Gastrocnemius medialis (tissue), 4 donors: ENCODE measurements at regions not wholly inside any gene's neighbourhood (a gene's known extent, or its start where the extent isn't known, plus 50 kb on each side); places are given as distances from the start of the nearest gene placed in this dataset.

Experiments
- ATAC-seq, 2 donors: fragments of 150-250 bp; one replicate each; pipeline ENCODE4 v1.9.1; 2016
- DNase-seq, 2 donors: peaks; one replicate each; pipeline ENCODE4 v3.0.0-alpha.2; 2019
- H3K27ac ChIP-seq, 4 donors: fragments of 200-600 bp; sonication (generic); 1 replicate in 1 of 4; 2 replicates in 3 of 4; pipeline ENCODE4 v1.5.1; 2016 to 2018; ENCODE audit warnings: mild to moderate bottlenecking in 2 of 4, moderate library complexity in 1 of 4
- H3K27me3 ChIP-seq, 3 donors: fragments of 200-600 bp; sonication (generic) in 2 of 3; 1 replicate in 1 of 3; 2 replicates in 2 of 3; pipeline versions ENCODE4 v1.5.1 to v1.6.0; 2016 to 2019; ENCODE audit warnings: mild to moderate bottlenecking in 1 of 3, moderate library complexity in 1 of 3
- H3K36me3 ChIP-seq, 2 donors: fragments of 200-600 bp; sonication (generic) in 1 of 2; one replicate each; pipeline ENCODE4 v1.5.1; 2017 to 2018
- H3K4me1 ChIP-seq, 2 donors: fragments of 200-600 bp; sonication (generic) in 1 of 2; one replicate each; pipeline ENCODE4 v1.5.1; 2016 to 2017; ENCODE audit warnings: mild to moderate bottlenecking in 2 of 2
- H3K4me3 ChIP-seq, 4 donors: fragments of 200-600 bp; sonication (generic) in 3 of 4; 1 replicate in 1 of 4; 2 replicates in 3 of 4; pipeline ENCODE4 v1.5.1; 2016 to 2019; ENCODE audit warnings: mild to moderate bottlenecking in 2 of 4
- H3K9me3 ChIP-seq, 3 donors: fragments of 200-600 bp; sonication (generic) in 2 of 3; 1 replicate in 1 of 3; 2 replicates in 2 of 3; pipeline ENCODE4 v1.5.1; 2016 to 2019
- POLR2A ChIP-seq, 2 donors: fragments of 450-650 bp; IDR thresholded peaks; one replicate each; pipeline ENCODE4 v1.6.1; 2017; ENCODE audit warnings: antibody characterized with exemption in 2 of 2, mild to moderate bottlenecking in 2 of 2, moderate library complexity in 2 of 2
- in situ Hi-C, 4 donors: fragments of 200-750 bp; cut with MboI; loops; one replicate each; pipeline versions ENCODE4 v1.15.0 to v1.8.0; 2017; ENCODE audit warnings: low sequenced_read_pairs in 4 of 4
- intact Hi-C: fragments of 100-400 bp; cut with DNase I; formaldehyde crosslinking; loops from one replicate; pipeline ENCODE4 v1.15.1; 2023; ENCODE audit warnings: low total_unique reads
- TF ChIP-seq, protein P1 (sequence below), 5 experiments: fragments of 450-650 bp in 3 of 5; fragments of 200-600 bp in 2 of 5; sonication (generic) in 2 of 5; IDR thresholded peaks in 4 of 5; conservative IDR thresholded peaks in 1 of 5; 1 replicate in 4 of 5; 2 replicates in 1 of 5; pipeline ENCODE4 v1.5.1; 2016 to 2019; ENCODE audit warnings: antibody characterized with exemption in 5 of 5, mild to moderate bottlenecking in 3 of 5, moderate library complexity in 3 of 5

DNA sequence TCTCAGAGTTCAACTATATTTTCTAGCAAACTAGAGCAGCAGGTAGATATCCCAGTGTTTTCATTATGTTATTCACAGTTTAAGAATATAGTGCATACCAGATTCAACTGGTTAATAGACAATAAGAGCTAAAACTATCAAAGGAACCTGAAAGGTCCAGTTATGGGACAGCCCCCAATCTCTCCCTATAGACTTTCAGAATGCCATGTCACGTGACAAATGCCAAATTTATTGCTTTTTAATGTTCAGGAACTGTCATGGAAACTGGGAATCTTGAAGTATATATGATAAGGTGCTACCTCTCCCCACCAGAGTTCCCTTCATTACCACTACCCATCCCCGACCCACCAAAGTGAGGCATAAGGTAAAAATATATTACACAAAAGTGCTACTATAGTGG lies 629.0 kb upstream of the SEMA6A start:
- Histone ChIP-seq H3K9me3 (no peaks in the 10 kb centered on the region), H3K36me3 (no peaks in the 10 kb centered on the region), H3K27ac (no peak overlapping the region), H3K4me1 (no peaks in the 10 kb centered on the region), H3K27me3 (no peaks in the 10 kb centered on the region), H3K4me3 (no peak overlapping the region)
- TF ChIP-seq, protein P1, sequence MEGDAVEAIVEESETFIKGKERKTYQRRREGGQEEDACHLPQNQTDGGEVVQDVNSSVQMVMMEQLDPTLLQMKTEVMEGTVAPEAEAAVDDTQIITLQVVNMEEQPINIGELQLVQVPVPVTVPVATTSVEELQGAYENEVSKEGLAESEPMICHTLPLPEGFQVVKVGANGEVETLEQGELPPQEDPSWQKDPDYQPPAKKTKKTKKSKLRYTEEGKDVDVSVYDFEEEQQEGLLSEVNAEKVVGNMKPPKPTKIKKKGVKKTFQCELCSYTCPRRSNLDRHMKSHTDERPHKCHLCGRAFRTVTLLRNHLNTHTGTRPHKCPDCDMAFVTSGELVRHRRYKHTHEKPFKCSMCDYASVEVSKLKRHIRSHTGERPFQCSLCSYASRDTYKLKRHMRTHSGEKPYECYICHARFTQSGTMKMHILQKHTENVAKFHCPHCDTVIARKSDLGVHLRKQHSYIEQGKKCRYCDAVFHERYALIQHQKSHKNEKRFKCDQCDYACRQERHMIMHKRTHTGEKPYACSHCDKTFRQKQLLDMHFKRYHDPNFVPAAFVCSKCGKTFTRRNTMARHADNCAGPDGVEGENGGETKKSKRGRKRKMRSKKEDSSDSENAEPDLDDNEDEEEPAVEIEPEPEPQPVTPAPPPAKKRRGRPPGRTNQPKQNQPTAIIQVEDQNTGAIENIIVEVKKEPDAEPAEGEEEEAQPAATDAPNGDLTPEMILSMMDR (IDR thresholded peaks at IDR 0.05 in 4 of 5, conservative IDR thresholded peaks at IDR 0.05 in 1 of 5), result no peak
- no peak for TF ChIP-seq POLR2A (IDR thresholded peaks at IDR 0.05)
- DNase-seq (no peak), ATAC-seq (no peak)
- intact Hi-C loops, result no loop called here
- in situ Hi-C loops, result no loop called here

DNA sequence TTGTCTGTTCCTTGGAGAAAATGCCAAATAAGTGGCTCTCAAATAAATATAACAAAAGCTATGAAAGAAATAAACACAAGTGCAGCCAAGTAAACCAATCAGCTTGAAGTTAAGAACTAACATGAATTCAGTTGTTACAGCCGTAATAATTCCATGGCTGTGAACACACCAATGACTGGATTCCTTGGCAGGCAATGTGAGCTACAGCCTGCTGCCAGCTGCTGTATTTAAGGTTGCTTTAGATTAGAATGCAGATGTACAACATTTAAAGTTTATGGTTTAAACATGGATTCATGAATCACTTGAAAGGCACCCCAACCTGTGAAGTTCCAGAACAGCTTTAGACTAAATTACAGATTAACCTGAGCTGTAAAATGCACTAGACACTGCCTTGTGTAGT lies 626.4 kb upstream of the SEMA6A start:
- DNase-seq, result no peak
- ATAC-seq, result no peak
- TF ChIP-seq, protein P1 (IDR thresholded peaks at IDR 0.05 in 4 of 5, conservative IDR thresholded peaks at IDR 0.05 in 1 of 5), result no peak
- no peak for TF ChIP-seq POLR2A (IDR thresholded peaks at IDR 0.05)
- Histone ChIP-seq H3K9me3 (no peaks in the 10 kb centered on the region), H3K27ac (no peak overlapping the region), H3K36me3 (no peaks in the 10 kb centered on the region), H3K27me3 (no peaks in the 10 kb centered on the region), H3K4me1 (no peaks in the 10 kb centered on the region), H3K4me3 (no peak overlapping the region)
- intact Hi-C loops (no loop called here), in situ Hi-C loops (no loop called here)

DNA sequence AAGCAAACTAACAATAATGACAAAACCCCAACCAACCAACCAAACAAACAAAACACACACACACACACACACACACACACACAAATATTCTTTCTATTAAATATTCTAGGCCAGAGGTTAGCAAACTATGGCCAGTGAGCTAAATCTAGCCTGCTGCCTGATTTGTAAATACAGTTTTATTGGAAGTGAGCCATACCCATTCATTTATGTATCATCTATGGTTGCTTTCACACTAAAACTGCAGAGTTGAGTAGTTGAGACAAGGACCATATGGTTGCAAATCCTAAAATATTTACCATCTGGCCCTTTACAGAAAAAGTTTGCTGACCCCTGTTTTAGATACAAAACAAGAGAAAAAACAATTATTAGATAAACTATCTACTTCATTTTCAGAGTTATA lies 620.5 kb upstream of the SEMA6A start:
- Histone ChIP-seq H3K4me1 (no peaks in the 10 kb centered on the region), H3K36me3 (no peaks in the 10 kb centered on the region), H3K4me3 (no peak overlapping the region), H3K9me3 (no peaks in the 10 kb centered on the region), H3K27me3 (no peaks in the 10 kb centered on the region), H3K27ac (no peak overlapping the region)
- TF ChIP-seq, protein P1 (IDR thresholded peaks at IDR 0.05 in 4 of 5, conservative IDR thresholded peaks at IDR 0.05 in 1 of 5), result no peak
- no peak for TF ChIP-seq POLR2A (IDR thresholded peaks at IDR 0.05)
- ATAC-seq, result no peak
- no peak for DNase-seq
- in situ Hi-C loops (no loop called here), intact Hi-C loops (no loop called here)

DNA sequence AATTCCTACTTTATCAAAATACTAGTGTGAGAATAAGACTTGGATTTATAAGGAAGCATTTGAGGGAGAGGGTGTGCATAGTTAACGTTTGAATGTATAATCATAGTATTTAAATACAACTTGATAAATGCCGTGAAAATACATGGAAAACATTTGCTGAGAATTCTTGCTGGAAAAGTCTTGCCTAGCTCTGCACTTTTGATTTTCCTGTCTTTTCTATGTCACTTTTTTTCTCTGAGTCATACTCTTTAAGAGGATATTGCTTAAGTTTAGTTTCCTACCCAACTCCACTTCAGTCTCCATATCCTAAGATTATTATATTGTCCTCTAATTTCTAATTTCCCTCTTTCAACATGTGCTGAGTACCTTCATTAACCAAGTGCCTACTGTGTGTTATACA lies 616.6 kb upstream of the SEMA6A start:
- intact Hi-C loops, result no loop called here

DNA sequence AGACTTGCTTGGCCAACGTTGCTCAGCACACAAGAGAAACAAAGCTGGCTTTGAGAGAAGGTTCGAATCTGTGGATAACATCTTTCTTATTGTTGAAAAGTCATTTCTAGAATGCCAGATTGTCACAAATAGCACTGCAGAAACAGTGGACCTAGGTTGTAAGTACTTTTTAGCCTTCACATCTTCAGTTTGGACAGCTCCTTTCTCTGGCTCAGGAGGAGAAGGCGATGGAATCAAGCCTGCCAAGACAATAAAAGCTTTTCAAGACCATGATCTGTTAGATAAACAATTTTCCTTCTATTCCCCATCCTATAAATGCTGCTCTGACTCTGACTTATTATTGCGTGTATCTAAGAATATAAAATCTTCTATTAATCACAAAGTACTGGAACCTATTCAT lies 615.2 kb upstream of the SEMA6A start:
- no peaks in the 10 kb centered on the region for H3K36me3 ChIP-seq
- H3K9me3 ChIP-seq, result no peaks in the 10 kb centered on the region
- TF ChIP-seq POLR2A (IDR thresholded peaks at IDR 0.05), result no peak
- in situ Hi-C loops, result no loop called here
- H3K4me3 ChIP-seq, result no peak overlapping the region
- no peaks in the 10 kb centered on the region for H3K4me1 ChIP-seq
- no peak for ATAC-seq
- intact Hi-C loops, result no loop called here
- no peaks in the 10 kb centered on the region for H3K27me3 ChIP-seq
- H3K27ac ChIP-seq, result no peak overlapping the region
- no peak for DNase-seq

More for the DNA sequence above, 616.6 kb upstream of the SEMA6A start:
- no peak overlapping the region for H3K4me3 ChIP-seq
- in situ Hi-C loops, result no loop called here
- H3K36me3 ChIP-seq, result no peaks in the 10 kb centered on the region
- no peaks in the 10 kb centered on the region for H3K4me1 ChIP-seq
- no peak for DNase-seq
- no peaks in the 10 kb centered on the region for H3K27me3 ChIP-seq
- no peak for TF ChIP-seq POLR2A (IDR thresholded peaks at IDR 0.05)
- TF ChIP-seq, protein P1 (IDR thresholded peaks at IDR 0.05 in 4 of 5, conservative IDR thresholded peaks at IDR 0.05 in 1 of 5), result no peak
- H3K27ac ChIP-seq, result no peak overlapping the region
- no peak for ATAC-seq
- H3K9me3 ChIP-seq, result no peaks in the 10 kb centered on the region
